ENCODE measurements at regions not wholly inside any gene's neighbourhood (a gene's known extent, or its start where the extent isn't known, plus 50 kb on each side); places are given as distances from the start of the nearest gene placed in this dataset.

DNA sequence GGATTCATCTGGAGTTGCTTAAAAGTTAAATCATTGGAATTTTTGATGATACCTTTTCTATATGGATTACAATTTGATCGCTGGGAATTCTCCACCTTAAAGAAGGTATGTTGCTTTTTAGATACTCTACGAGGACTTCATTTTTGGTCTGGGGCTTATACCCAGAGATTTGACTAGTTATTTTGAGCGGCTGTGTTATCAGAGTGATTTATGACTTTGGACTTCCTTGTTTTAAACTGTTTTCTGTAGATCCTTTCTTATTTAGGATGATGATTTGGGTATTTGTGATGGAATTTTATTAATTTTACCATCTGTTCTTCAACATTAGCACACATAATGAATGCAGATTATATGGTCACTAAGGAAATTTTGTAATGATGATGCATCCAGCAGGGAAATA is 75.2 kb downstream of the SOX4 start:
- Histone ChIP-seq H3K27me3 (ENCODE audit: control insufficient read depth, insufficient read depth, low read length) (peaks cover 17% of the 10 kb centered on the region), H3K36me3 (ENCODE audit: control insufficient read depth, insufficient read depth, low read length) (no peaks in the 10 kb centered on the region), H3K4me3 (ENCODE audit: low read depth, low read length) (no peak overlapping the region)
- TF ChIP-seq, protein P1, sequence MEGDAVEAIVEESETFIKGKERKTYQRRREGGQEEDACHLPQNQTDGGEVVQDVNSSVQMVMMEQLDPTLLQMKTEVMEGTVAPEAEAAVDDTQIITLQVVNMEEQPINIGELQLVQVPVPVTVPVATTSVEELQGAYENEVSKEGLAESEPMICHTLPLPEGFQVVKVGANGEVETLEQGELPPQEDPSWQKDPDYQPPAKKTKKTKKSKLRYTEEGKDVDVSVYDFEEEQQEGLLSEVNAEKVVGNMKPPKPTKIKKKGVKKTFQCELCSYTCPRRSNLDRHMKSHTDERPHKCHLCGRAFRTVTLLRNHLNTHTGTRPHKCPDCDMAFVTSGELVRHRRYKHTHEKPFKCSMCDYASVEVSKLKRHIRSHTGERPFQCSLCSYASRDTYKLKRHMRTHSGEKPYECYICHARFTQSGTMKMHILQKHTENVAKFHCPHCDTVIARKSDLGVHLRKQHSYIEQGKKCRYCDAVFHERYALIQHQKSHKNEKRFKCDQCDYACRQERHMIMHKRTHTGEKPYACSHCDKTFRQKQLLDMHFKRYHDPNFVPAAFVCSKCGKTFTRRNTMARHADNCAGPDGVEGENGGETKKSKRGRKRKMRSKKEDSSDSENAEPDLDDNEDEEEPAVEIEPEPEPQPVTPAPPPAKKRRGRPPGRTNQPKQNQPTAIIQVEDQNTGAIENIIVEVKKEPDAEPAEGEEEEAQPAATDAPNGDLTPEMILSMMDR (IDR thresholded peaks at IDR 0.05; ENCODE audit: insufficient read depth, low read length, severe bottlenecking) = no peak
- DNase-seq (ENCODE audit: low read depth) = no peak
- FAIRE-seq = no peak

DNA sequence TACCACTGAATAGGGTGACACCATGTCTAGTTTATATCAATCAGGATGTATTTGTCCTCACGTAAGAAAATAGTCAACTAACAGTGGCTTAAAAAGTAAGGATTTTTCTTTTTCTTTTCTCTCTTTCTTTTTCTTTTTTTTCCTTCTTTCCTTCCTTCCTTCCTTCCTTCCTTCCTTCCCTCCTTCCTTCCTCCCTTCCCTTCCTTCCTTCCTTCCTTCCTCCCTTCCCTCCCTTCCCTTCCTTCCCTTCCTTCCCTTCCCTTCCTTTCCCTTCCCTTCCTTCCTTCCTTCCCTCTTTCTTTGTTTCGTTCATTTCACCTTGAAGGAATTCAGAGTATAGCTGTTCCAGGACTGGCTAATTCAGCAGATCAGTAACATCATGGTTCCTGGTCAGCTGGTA is 83.2 kb downstream of the SOX4 start:
- no peak for DNase-seq (ENCODE audit: low read depth)
- Histone ChIP-seq H3K36me3 (ENCODE audit: control insufficient read depth, insufficient read depth, low read length) (no peaks in the 10 kb centered on the region), H3K4me3 (ENCODE audit: low read depth, low read length) (no peak overlapping the region), H3K27me3 (ENCODE audit: control insufficient read depth, insufficient read depth, low read length) (no peaks in the 10 kb centered on the region)
- FAIRE-seq = no peak
- TF ChIP-seq, protein P1 (IDR thresholded peaks at IDR 0.05; ENCODE audit: insufficient read depth, low read length, severe bottlenecking) = no peak

DNA sequence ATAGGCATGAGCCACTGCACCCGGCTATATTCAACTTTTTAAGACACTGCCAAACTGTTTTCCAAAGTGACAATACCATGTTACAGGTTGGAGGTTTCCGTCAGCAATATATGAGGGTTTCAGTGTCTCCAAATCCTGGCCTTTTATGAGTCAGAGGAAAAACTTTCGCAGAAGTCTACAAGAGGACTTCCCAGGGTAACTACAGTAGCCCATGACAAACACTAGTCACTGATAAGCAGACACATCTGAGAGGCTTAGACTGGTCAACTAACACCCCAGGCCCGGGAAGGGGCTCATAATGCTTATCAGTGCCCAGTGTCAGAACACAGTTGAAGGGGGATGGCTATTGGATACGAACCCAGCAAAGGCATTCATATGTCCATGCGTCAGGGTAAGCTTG is 85.4 kb downstream of the SOX4 start:
- H3K27me3 ChIP-seq (ENCODE audit: control insufficient read depth, insufficient read depth, low read length) = no peaks in the 10 kb centered on the region
- peak; percentile 39 for DNase-seq (ENCODE audit: low read depth)
- no peaks in the 10 kb centered on the region for H3K36me3 ChIP-seq (ENCODE audit: control insufficient read depth, insufficient read depth, low read length)
- no peak overlapping the region for H3K4me3 ChIP-seq (ENCODE audit: low read depth, low read length)
- TF ChIP-seq, protein P1 (IDR thresholded peaks at IDR 0.05; ENCODE audit: insufficient read depth, low read length, severe bottlenecking) = no peak
- no peak for FAIRE-seq

DNA sequence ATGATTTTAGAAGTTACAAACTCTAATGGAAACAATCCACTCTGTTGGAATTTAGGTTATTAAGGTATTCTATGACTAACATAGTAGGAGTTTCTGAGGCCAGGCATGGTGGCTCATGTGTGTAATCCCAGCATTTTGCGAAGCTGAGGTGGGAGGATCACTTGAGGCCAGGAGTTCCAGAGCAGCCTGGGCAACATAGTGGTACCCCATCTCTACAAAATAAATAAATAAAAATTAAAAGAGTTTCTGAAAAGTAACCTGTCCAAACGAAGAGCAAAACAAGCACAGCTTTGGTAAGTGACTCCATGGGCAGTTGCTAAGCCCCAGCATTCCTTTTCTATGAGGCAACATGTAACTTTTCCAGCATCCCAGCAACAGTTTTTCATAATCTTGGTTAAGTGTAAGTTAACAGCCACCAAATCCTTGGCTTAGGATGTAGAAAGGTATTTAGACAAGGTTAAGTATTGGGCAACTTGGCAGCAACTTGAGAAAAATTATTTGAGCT is 86.3 kb downstream of the SOX4 start:
- peak; percentile 76 for DNase-seq (ENCODE audit: low read depth)
- H3K27me3 ChIP-seq (ENCODE audit: control insufficient read depth, insufficient read depth, low read length) = no peaks in the 10 kb centered on the region
- H3K36me3 ChIP-seq (ENCODE audit: control insufficient read depth, insufficient read depth, low read length) = no peaks in the 10 kb centered on the region
- TF ChIP-seq, protein P1 (IDR thresholded peaks at IDR 0.05; ENCODE audit: insufficient read depth, low read length, severe bottlenecking) = no peak
- no peak for FAIRE-seq
- no peak overlapping the region for H3K4me3 ChIP-seq (ENCODE audit: low read depth, low read length)

DNA sequence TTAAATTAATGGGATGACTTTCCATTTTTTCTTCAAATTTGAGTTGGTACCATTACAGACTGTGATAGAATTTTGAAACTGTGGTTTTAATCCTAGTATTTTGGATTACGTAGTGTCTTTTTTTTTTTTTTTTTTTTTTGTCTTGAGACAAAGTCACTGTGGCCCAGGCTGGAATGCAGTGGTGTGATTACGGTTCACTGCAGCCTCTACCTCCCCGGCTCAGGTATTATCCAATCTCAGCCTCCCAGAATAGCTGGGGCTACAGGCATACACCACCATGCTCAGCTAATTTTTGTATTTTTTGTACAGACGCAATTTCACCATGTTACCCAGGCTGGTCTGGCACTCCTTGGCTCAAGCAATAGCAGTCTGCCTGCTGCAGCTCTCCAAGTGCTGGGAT is 87.1 kb downstream of the SOX4 start:
- Histone ChIP-seq H3K27me3 (ENCODE audit: control insufficient read depth, insufficient read depth, low read length) (no peaks in the 10 kb centered on the region), H3K4me3 (ENCODE audit: low read depth, low read length) (no peak overlapping the region), H3K36me3 (ENCODE audit: control insufficient read depth, insufficient read depth, low read length) (no peaks in the 10 kb centered on the region)
- DNase-seq (ENCODE audit: low read depth) = no peak
- TF ChIP-seq, protein P1 (IDR thresholded peaks at IDR 0.05; ENCODE audit: insufficient read depth, low read length, severe bottlenecking) = no peak
- FAIRE-seq = no peak

DNA sequence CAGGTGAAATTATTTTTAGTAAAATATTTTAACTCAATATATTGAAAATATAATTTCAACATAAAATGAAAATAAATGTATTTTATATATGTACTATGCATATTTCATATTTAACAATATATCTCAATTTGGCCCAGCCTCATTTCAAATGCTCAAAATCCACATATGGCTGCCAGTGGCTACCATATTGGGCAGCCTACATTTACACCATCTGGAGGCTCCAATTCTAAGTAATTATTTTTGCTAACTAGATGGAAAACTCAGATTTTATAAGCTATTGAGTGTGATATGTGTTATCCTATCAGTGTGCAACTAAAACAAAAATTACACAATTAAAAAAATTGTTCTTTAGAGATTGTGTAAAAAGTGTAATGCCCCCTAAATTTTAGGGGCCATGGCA is 96.9 kb downstream of the SOX4 start:
- FAIRE-seq (no peak), DNase-seq (ENCODE audit: low read depth) (no peak)
- Histone ChIP-seq H3K36me3 (ENCODE audit: control insufficient read depth, insufficient read depth, low read length) (no peaks in the 10 kb centered on the region), H3K27me3 (ENCODE audit: control insufficient read depth, insufficient read depth, low read length) (no peaks in the 10 kb centered on the region), H3K4me3 (ENCODE audit: low read depth, low read length) (no peak overlapping the region)
- TF ChIP-seq, protein P1 (IDR thresholded peaks at IDR 0.05; ENCODE audit: insufficient read depth, low read length, severe bottlenecking) = no peak

Data from bronchial epithelial cell (primary cell).